PFSK-1 (cell line): ENCODE measurements at regions not wholly inside any gene's neighbourhood (a gene's known extent, or its start where the extent isn't known, plus 50 kb on each side); places are given as distances from the start of the nearest gene placed in this dataset.

Experiments
- FOXP2 ChIP-seq: optimal IDR thresholded peaks from 2 replicates; pipeline ENCODE3; 2011; ENCODE audit warnings: borderline replicate concordance, control low read depth, inconsistent platforms; ENCODE audit not compliant: insufficient read depth; ENCODE audit errors: extremely low read length, extremely low read depth
- POLR2AphosphoS5 ChIP-seq: IDR thresholded peaks from 2 replicates; pipeline ENCODE4 v1.6.1; 2012; ENCODE audit warnings: low read depth, mild to moderate bottlenecking, control low read depth, low read length, moderate library complexity
- SIN3A ChIP-seq: IDR thresholded peaks from 2 replicates; pipeline ENCODE4 v1.6.1; 2012; ENCODE audit warnings: mild to moderate bottlenecking, low read length, moderate library complexity, borderline replicate concordance; ENCODE audit not compliant: insufficient read depth
- TAF1 ChIP-seq: IDR thresholded peaks from 2 replicates; pipeline ENCODE4 v1.6.1; 2012; ENCODE audit warnings: low read length, control low read depth, borderline replicate concordance; ENCODE audit not compliant: insufficient read depth
- TF ChIP-seq, protein P1 (sequence below), 2 experiments: IDR thresholded peaks; 2 replicates each; pipeline versions ENCODE4 v1.6.1 to v1.8.0; 2011 to 2012; ENCODE audit warnings: low read depth in 2 of 2, low read length in 2 of 2, control low read depth in 1 of 2, inconsistent platforms in 1 of 2, mild to moderate bottlenecking in 1 of 2, moderate library complexity in 1 of 2; ENCODE audit not compliant: insufficient read depth in 1 of 2

DNA sequence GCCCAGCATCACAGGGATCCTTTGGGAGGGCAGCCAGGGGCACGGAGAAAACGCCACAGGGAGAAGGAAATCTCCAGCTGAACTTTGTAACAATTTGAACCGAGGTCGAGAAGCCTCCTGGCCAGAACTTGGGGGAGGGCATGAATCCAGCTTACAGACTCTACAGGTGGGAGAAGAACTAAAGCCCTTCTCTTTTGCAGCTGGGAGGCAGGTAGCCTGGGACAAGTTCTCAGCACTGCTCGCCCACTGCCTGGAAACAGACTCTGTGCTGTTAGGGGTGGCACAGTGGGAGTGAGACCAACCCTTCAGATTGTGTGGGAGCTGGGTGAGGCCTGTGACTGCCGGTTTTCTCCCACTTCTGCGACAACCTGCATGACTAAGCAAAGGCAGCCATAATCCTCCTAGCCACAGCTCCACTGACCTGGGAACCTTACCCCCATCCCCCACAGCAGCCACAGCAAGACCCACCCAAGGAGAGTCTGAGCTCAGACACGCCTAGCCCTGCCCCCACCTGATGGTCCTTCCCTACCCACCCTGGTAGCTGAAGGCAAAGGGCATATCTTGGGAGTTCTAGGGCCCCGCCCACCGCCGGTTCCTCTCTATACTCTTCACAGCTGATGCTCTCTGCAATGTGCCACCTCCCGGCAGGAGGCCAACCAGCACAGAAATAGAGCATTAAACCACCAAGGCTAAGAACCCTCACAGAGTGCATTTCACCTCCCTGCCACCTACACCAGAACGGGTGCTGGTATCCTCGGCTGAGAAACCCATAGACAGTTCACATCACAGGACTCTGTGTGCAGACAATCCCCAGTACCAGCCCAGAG, 136.0 kb upstream of the SIX2 start:
- TF ChIP-seq TAF1 (no peak), POLR2AphosphoS5 (no peak), SIN3A (no peak), FOXP2 (no peak)
- TF ChIP-seq, protein P1, sequence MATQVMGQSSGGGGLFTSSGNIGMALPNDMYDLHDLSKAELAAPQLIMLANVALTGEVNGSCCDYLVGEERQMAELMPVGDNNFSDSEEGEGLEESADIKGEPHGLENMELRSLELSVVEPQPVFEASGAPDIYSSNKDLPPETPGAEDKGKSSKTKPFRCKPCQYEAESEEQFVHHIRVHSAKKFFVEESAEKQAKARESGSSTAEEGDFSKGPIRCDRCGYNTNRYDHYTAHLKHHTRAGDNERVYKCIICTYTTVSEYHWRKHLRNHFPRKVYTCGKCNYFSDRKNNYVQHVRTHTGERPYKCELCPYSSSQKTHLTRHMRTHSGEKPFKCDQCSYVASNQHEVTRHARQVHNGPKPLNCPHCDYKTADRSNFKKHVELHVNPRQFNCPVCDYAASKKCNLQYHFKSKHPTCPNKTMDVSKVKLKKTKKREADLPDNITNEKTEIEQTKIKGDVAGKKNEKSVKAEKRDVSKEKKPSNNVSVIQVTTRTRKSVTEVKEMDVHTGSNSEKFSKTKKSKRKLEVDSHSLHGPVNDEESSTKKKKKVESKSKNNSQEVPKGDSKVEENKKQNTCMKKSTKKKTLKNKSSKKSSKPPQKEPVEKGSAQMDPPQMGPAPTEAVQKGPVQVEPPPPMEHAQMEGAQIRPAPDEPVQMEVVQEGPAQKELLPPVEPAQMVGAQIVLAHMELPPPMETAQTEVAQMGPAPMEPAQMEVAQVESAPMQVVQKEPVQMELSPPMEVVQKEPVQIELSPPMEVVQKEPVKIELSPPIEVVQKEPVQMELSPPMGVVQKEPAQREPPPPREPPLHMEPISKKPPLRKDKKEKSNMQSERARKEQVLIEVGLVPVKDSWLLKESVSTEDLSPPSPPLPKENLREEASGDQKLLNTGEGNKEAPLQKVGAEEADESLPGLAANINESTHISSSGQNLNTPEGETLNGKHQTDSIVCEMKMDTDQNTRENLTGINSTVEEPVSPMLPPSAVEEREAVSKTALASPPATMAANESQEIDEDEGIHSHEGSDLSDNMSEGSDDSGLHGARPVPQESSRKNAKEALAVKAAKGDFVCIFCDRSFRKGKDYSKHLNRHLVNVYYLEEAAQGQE (IDR thresholded peaks at IDR 0.05; ENCODE audit: insufficient read depth in 1 of 2, low read depth in 2 of 2, low read length in 2 of 2): no peak
